ENCODE measurements at regions not wholly inside any gene's neighbourhood (a gene's known extent, or its start where the extent isn't known, plus 50 kb on each side); places are given as distances from the start of the nearest gene placed in this dataset.
A peak's percentile ranks its signal among the peaks of the same experiment; 100 is the strongest.

- 48% methylated on average over 2 of the region's 2 CpGs for WGBS
- TF ChIP-seq POLR2A (IDR thresholded peaks at IDR 0.05; ENCODE audit: low read depth) (no peak), EP300 (IDR thresholded peaks at IDR 0.05) (no peak), CTCF (IDR thresholded peaks at IDR 0.05) (no peak), POLR2AphosphoS5 (IDR thresholded peaks at IDR 0.05) (no peak)
- Histone ChIP-seq H3K4me3 (no peak overlapping the region), H3K27me3 (no peaks in the 10 kb centered on the region), H3K4me1 (no peaks in the 10 kb centered on the region), H3K27ac (replicated peaks in 1 of 4) (peak overlapping the region in 1 of 4 donors; percentile 38), H3K9me3 (no peaks in the 10 kb centered on the region), H3K36me3 (no peaks in the 10 kb centered on the region)
- no peak for DNase-seq (ENCODE audit: extremely low spot score)
- intact Hi-C loops (cut with DNase I), result no loop called here
These were observed 461.5 kb downstream of the IRS1 start for GRCh38 chr2:226337941-226338600.

GRCh38 chr2:226336283-226336682, 463.3 kb downstream of the IRS1 start:
- 78% methylated on average over 3 of the region's 3 CpGs for WGBS
- Histone ChIP-seq H3K36me3 (no peaks in the 10 kb centered on the region), H3K9me3 (no peaks in the 10 kb centered on the region), H3K4me3 (no peak overlapping the region), H3K4me1 (no peaks in the 10 kb centered on the region), H3K27me3 (no peaks in the 10 kb centered on the region), H3K27ac (replicated peaks in 1 of 4) (no peak overlapping the region)
- no peak for TF ChIP-seq EP300 (IDR thresholded peaks at IDR 0.05)
- TF ChIP-seq POLR2A (IDR thresholded peaks at IDR 0.05; ENCODE audit: low read depth), result no peak
- no peak for TF ChIP-seq CTCF (IDR thresholded peaks at IDR 0.05)
- no peak for TF ChIP-seq POLR2AphosphoS5 (IDR thresholded peaks at IDR 0.05)
- no peak for DNase-seq (ENCODE audit: extremely low spot score)
- intact Hi-C loops (cut with DNase I), result no loop called here

- DNase-seq (ENCODE audit: extremely low spot score), result no peak
- TF ChIP-seq EP300 (IDR thresholded peaks at IDR 0.05) (no peak), POLR2AphosphoS5 (IDR thresholded peaks at IDR 0.05) (no peak), CTCF (IDR thresholded peaks at IDR 0.05) (no peak), POLR2A (IDR thresholded peaks at IDR 0.05; ENCODE audit: low read depth) (no peak)
- intact Hi-C loops (cut with DNase I), result no loop called here
These were observed 464.5 kb downstream of the IRS1 start for GRCh38 chr2:226334981-226335720.

GRCh38 chr2:226333388-226333787, 466.2 kb downstream of the IRS1 start:
- no peaks in the 10 kb centered on the region for H3K27me3 ChIP-seq
- TF ChIP-seq POLR2A (IDR thresholded peaks at IDR 0.05; ENCODE audit: low read depth) (no peak), POLR2AphosphoS5 (IDR thresholded peaks at IDR 0.05) (no peak), EP300 (IDR thresholded peaks at IDR 0.05) (no peak), CTCF (IDR thresholded peaks at IDR 0.05) (no peak)
- DNase-seq (ENCODE audit: extremely low spot score), result no peak
- H3K36me3 ChIP-seq, result no peaks in the 10 kb centered on the region
- intact Hi-C loops (cut with DNase I), result no loop called here
- WGBS, result 81% methylated on average over 4 of the region's 4 CpGs
- no peaks in the 10 kb centered on the region for H3K9me3 ChIP-seq
- no peaks in the 10 kb centered on the region for H3K4me1 ChIP-seq
- no peak overlapping the region for H3K27ac ChIP-seq (replicated peaks in 1 of 4)
- no peak overlapping the region for H3K4me3 ChIP-seq

More at GRCh38 chr2:226334981-226335720, 464.5 kb downstream of the IRS1 start:
- Histone ChIP-seq H3K27me3 (no peaks in the 10 kb centered on the region), H3K4me1 (no peaks in the 10 kb centered on the region), H3K36me3 (no peaks in the 10 kb centered on the region), H3K4me3 (no peak overlapping the region), H3K9me3 (no peaks in the 10 kb centered on the region), H3K27ac (replicated peaks in 1 of 4) (no peak overlapping the region)
- whole genome bisulfite sequencing, result 82% methylated on average over 8 of the region's 8 CpGs

All from esophagus muscularis mucosa (tissue), 4 donors.